Suppressor macrophage treated with lipopolysaccharide for 4 hours (primary cell): ENCODE measurements at regions not wholly inside any gene's neighbourhood (a gene's known extent, or its start where the extent isn't known, plus 50 kb on each side); places are given as distances from the start of the nearest gene placed in this dataset.
"Not testable (repeated sequence)": the region's sequence is repeated elsewhere in the genome, so short reads cannot be mapped to it uniquely, and the experiment has no call there.

Experiments used
- DNase-seq: peaks from one replicate; pipeline ENCODE4 v3.0.0-alpha.2; 2020

DNA sequence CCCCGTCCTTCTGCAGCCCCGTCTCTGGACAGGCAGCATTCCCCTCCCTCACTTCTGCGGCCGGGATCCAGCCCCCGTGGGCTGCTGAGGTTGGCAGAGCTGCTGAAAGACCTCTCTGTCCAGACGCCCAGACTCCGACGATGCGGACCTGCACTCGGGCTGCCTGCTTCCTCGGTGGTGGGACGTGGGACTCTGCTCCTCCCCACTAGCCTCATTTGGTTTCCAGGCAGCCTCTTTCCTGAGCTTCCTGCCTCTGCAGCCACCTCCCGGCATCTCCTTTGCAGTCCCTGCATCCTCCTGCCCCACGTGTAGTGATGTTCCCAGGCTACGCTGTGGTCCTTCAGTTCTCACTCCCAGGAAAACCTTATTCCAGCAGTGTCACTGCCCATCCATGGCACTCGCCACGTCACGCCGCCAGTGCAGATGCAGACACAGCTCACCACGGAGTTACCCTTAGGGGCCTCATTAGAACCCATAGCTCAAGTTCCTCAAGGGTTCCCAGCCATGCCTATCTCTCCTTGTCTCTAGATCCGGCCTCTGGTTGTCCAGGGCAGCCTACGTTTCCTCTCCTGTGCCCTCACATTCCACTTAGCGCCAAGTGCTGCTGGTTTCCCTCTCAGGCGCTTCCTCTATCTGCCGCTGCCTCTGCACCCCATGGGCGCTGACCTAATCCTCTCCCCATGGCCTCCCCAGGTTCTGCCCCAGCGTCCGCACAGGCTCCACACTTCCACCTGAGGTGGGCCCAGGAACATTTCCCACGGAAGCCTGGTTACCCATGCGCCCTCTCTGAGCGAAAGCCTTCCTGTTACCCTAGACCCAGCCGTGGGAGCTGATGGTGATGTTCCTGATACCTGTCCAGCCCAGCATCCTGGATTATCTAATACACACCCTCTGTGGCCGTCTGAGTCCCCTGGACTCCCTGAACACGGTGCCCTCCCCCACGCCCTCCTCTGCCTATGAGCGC, 318.3 kb upstream of the MYT1L start:
- DNase-seq = no peak

DNA sequence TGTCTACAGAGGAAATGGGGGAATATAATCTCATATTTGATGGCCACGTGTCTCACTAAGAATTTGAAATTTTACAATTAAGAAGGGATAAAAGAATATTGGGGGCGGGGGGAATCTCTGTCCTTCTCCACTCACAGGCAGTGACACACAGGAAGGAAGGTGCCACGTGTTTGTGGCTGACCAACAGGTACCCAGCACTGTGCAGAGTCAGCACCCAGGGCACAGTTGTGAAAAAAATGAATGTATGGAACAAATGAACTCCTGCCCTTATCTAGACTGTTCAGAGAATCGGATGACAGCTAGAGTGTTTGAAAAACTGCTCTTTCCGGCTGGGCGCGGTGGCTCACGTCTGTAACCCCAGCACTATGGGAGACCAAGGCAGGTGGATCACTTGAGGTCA, 317.0 kb upstream of the MYT1L start:
- no peak for DNase-seq

DNA sequence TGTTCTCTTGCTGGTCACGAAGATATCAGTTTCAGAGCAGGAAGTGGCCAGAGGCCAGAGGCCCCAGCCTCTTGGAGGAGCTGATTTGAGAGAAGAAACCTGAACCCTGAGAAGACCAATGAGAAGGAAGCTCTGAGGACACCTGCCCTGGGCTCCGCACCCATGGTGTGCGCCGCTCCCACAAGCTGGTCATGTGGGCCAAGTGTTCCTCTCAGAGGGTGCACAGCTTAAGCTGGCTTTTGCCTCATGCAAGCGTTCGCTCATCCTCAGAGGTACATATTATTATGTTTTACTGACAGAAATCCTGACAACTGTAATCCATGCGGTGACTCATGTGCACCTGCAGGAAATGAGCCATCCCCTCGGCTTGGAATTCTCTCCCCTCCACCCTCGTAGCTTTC, 316.1 kb upstream of the MYT1L start:
- no peak for DNase-seq

DNA sequence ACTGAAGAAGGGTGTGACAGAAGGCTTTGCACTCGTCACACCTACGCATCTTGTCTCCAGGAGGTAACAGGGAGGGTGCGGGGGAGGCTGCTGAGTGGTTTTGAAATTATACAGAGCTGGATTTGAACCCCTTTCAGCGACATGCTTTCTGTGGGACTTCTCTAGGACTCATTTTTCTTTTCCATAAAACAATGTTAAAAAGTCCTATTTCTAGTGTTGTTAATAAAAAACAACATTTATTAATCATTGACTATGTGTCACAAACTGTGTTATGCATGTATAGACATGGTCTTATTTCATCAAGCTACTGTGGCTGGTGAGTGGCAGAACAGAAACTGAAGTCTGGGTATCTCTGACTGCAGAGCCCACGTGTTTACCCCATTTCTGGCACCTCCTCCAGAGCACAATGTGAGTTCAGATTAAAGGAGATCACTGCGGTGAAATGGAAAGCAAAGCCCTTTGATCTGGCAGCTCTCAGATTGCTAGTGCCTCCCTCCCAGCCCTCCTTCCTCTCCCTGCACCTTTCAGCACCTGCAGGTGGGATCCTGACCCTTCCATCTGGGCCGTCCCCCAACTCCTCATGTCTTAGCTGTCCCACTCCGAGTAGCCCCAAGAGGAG, 315.5 kb upstream of the MYT1L start:
- DNase-seq = no peak

DNA sequence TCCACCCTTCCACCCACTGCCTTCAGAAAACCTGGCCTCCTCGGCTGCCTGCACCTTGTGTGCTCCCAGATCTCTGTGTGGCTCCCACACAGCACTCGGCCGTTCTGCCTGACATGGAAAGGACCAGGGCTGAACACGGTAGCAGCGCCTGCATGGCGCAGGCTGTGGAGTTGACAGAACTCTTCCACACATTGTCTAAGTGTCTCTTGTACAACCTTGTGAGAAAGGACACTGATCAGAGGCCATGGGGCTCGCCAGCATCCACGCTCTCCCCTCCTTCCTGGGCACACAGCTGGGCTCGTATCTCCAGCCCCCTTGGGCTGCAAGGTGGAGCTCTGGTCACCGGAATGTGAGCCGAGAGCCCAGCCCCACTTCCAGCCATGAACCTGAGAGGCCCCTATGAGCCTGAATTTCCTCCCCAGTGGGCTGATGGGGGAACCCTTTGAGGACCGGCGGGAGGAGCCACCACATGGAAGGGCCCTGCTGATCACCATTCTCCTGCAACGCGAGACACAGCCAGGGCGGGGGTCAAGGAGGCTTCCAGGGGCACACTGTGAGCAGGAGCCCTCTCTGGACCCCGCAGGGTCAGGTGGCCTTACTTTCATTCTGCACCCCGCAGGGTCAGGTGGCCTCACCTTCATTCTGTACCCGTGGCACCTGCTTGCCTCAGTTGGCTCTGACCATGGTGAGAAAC, 314.2 kb upstream of the MYT1L start:
- DNase-seq = no peak

DNA sequence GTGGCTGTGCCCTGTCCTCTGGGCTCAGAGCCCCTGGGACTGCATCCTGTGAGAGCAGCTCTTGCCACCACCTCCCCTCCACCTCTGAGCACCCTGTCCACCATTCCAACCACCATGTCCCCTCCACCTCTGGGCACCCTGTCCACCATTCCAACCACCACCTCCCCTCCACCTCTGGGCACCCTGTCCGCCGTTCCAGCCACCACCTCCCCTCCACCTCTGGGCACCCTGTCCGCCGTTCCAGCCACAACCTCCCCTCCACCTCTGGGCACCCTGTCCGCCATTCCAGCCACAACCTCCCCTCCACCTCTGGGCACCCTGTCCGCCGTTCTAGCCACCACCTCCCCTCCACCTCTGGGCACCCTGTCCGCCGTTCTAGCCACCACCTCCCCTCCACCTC, 313.7 kb upstream of the MYT1L start:
- not testable (repeated sequence) for DNase-seq

DNA sequence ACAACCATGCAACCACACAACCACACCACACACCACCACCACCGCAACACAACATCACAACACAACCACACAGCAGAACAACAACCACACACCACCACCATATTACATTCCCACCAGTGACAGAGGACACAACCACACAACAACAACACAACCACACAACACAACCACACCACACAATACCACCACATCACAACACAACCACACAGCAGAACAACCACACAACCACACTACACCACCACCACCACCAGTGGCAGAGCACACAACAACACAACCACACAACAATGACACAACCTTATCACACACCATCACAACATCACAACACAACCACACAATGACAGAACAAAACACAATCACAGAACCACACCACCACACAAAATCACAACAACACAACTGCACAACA, 313.0 kb upstream of the MYT1L start:
- no peak for DNase-seq

DNA sequence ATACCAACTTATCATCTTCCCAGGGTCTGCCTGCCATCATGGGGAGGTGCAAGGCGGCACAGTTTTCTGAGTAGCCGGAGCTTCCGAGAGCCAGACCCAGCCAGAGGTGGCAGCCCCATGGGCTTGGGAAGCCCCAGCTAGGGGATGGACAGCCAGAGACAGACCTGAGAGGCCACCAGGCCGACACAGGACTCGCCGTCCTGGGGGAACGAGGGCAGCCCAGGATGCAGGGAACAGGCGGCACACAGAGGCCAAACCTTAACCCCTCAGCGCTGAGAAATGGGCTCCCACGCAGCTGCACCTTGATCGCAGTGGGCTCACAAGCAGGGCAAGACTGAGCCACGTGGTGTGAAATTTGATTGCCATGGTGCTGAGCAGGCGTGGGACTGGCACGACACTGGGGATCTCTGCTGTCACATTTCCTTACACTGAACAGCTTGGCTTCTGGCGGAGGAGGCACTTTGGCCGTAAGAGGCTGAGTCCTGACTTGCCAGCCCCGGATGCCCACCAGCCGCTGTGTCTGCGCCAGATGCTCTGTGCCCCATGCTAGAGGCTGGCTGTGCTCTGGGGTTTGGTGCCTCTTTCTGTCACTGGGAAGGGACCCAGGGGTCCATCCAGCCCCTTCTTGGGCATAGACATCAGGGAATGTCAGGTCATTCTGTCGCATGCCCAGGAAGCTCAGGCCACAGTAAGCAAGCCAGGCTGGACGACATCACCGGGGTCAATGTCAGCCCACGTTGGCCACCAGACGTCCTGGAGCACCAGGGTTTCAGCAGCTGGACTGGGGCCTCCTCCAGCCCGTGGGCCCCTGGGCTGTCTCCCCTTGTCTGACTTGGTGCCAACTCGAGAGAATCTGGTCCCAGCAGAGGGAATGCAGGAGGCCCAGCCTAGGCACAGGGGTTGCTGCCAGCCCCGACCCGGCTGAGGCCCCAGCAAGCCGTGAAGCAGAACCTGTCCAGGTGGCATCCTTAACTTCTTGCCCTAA, 312.1 kb upstream of the MYT1L start:
- no peak for DNase-seq

DNA sequence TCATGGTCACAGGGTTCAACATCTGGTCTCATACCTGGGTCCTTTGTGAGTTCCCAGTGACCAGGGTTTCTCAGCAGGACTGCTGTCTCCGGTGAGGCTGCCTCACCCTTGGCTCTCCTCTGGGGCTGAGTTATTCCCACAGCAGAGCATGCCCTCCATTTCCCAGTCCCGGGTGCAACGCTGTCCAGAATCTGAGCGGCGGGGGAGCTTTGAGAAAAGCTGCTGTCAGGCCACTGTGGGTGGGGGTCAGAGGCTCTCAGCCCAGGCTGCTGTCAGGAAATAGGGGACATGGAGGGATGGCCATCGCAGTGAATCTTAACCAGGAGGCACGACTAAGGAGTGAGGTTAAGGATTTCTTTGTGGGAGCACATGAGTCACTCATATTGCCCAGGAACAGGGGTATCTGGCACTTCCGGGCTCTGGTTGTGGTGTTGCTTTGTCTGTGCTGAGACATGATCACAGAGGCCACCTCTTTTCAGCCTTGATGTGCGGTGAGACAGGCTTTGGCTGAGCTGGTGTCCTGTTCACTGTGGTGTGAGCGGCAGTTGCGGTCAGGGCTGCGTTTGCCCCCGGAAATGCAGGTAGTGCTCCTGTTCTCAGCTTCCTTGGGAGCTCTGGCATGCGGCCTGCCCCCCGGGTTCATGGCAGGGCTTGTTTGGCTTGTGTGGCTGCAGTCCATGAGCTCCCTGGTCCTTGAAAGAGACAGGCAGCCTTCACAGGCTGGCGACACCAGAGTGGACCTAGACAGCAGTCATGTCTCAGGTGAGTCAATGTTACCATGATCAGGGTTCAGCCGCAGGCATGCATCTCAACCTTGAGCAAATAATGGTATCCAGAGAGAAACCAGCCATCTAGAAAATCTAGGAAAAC, 310.7 kb upstream of the MYT1L start:
- DNase-seq = no peak

DNA sequence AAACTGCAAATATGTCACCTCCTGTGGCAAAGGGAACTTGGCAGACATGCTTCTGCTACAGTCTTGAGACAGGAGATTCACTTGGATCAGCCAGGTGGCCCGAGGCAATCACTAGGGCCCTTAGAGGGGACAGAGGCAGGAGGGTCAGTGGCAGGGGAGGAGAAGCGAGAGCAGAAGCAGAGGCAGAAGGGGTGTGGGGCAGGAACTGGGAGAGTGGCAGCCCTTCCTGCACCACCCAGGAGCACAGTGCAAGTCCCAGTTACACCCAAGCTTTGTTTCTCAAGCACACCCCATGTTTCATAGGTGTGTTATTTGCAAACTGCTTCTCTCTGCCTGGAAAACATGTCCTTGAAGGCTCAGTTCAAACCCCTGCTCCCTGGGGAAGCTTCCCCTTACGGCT, 309.7 kb upstream of the MYT1L start:
- no peak for DNase-seq

DNA sequence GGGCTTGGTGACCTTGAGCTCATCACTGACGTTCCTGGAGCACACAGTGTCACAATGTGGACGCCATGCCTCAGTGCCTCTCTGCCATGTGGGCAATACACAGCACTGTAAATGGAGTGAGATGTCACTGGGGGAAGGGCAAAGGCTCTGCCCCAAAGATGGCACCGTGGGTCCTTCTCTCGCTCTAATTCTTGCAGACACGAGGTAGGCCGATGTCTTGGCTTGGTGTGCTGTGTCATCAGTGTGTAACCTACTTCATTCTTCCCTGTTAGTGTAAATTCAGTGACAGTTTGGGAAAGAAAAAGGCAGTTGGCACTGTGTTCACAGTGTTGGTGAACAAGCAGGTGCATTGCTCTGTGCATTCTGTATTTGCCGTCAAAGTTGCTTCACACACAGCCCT, 309.3 kb upstream of the MYT1L start:
- no peak for DNase-seq

DNA sequence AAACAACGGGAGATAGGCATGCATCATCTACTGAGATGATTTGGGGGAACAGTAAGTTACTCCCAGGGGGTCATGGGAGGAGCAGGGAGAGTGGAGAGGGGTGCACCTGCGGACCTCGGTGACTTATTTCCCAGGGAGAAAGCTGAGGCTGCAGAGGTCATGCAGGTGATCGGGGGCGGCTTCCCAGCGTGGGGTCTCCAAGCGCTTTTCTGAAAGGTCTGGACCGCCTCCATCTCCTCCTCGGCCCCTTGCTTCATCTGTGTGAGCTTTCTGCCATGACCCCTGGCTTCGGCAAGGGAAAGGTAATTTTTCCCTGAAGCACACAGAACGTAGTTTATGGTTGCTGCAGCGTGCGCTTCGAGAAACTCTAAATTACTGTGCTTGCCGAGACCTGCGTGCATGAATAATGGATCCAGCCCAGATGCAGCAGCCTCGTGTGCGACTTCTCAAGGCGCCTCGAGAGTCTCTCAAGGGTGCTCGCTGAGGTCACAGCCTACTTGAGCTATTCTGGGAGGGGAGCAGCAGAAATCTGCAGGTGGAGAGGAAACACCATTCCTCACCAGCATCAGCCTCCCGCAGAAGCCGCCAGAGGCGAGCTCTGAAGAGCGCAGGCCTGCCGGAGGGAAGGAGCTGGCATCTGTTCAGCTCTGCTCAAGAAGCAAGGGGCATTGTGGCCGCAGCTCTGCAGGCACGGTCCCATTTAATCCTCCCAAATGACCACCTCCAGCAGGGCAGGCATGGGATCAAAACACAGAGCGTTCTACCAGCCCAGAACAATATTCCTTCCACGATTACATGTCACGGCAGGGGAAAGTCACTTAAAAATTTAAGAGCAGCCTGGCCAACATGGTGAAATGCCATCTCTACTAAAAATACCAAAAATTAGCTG, 308.4 kb upstream of the MYT1L start:
- no peak for DNase-seq

DNA sequence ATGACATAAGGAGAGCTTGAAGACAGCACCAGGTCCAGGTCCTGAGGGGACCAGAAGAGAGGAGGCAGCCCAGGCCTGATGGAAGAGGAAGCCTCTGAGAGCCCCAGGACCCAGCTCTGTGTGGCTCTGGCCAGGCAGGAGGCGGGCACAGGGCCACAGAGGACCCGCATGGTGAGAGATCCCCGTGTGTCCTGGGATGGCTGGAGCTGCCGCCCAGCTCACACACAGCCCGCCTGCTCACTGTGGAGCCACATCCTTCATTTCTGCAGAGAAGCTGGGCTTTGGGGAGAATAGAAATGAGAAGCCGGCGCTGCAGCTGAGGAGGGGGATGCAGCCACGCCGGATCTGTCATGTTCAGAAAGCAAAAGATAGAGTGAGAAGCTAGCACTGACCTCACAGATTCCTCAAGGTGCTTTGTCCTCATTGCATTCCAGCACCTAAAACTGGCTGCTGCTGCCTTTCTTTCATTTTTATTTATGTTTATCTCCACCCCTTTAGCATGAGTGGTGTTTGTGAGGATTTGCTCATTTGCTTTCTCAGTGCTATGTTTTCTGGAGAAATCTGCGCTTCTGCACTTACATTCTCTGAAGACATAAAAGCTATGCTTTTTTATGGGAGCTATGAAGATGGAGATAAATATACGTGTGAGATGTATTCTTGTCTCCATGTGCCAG, 307.6 kb upstream of the MYT1L start:
- DNase-seq = no peak

DNA sequence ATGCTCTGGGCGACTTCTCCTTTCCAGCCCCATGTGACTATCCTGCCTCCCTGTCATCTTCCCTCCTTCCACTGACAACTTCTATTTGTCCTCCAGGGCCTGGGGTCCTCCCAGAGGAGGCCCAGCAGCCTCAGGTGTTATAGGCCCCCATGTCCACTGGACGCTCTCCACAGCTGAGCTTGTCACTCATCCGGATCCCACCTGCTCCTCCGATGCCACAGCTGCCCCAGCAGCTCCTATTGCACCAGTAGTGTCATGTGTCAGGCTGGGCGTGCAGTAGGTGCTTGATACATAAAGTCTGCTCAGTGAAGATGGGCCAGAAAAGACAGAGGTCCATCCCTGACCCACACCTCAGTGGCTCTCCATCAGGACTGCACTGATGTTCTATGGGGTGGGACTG, 305.7 kb upstream of the MYT1L start:
- no peak for DNase-seq

DNA sequence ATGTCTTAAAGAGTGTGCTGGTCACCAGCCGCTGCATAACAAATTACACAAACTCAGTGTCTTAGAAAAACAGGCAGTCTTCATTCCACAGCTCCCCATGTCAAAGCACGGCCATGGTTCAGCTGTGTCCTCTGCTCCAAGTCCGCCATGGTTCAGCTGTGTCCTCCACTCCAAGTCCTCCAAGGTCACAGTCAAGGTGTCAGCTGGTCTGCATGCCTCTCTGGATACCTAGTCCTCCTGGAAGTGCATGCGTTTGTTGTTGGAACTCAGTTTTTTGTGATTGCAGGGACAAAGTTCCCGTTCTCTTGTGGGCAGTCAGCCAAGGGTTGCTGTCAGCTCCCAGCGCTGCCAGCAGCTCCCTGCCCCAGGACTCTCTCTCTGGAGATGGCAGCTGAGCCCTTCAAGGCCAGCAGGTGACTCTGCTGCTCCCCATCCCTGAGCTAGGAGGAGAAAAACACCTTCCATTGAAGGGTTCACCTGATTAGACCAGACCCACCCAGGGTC, 304.0 kb upstream of the MYT1L start:
- DNase-seq = no peak

DNA sequence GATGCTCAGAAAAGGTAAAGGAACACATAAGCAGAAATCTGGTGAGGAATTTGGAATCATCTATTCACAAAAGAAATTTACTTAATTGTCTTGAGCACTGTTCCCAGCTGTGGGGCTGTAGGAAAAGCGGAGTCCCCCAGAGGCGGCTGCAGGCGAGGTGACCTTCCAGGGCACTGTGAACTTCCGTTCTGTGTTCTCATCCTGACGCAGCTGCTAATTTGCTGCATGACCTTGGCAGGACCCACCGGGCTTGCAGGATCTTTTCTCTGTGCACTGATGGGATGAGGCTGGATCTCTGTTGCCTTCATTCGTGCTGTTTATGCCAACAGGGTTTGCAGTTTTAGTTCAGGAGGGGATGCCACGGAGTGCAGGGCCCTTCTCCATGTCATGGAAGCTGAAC, 301.9 kb upstream of the MYT1L start:
- no peak for DNase-seq

DNA sequence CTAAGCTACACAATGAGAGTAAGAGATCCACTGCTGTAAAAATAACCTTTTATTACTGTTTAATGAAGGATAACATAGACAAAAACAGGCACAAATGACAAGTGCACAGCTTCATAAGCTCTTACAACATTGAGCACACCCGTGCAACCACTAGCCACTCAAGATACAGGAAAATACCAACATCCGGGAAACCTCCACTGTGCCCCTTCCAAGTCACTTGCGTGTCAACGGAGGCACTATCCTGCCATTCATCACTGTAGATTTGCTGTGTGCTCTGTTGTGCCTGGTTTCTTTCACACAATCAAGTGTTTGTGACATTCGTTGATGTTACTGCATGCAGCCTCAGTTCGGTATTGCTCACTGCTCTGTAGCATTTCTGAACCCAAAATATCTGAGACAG, 292.9 kb upstream of the MYT1L start:
- no peak for DNase-seq

DNA sequence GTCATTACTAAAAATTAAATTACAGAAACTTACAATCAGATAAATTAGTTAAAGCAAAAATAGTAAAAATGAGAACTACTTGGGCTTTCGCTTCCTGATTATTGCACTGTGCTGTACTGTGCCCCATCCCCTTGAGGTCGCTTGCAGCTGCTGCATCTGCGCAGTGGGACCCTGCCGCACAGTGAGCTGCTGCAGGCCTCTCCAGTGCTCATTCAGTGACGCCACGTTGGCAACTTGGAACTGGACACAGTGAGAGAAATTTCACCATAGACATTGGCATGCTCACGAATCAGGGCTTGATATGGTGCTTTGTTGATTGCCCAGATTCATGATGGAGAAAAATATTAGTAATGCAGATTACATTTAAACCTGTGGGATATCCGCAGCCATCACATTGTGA, 290.8 kb upstream of the MYT1L start:
- DNase-seq = peak; percentile 32

DNA sequence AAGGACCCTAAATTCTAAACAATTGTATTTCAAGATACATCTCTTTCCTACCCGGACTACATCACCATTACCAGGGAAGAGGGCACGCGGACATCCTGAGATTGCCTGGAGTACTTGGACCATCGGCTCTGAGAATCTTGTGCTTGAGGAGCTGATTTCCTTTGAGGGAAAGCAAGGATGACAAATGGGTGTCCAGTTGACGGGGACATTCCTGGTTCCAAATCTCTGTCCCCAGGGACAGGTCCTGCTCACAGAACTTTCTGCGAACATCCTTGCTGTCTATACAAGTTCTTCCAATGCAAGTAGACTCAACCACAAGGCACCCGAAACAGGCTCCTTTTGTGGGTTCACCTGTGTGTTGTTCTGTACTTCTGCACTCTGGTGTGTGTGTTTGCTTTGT, 289.5 kb upstream of the MYT1L start:
- no peak for DNase-seq

DNA sequence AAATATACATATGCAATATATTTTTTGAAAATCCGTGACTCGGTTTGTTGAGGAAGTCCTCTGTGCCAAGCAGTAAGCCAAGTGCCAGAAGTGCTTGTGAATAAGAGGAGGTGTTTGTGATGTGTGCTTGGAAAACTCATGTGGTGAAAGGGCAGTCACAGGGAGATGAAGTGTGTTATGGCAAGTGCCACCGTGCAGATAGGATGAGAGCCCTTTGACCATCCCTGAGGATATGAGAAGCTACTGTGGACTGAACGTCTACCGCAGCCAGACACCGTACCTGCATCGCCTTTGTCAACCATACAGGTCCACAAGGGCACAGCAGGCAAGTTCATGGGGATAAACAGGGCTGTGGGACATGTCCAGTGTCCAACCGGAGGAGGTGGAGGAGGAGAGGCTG, 288.9 kb upstream of the MYT1L start:
- no peak for DNase-seq
